ENCODE measurements at regions not wholly inside any gene's neighbourhood (a gene's known extent, or its start where the extent isn't known, plus 50 kb on each side); places are given as distances from the start of the nearest gene placed in this dataset.

- 40 to 45% (median 43%) methylated on average over 2 of the region's 2 CpGs for WGBS, 3 donors
- TF ChIP-seq POLR2A (IDR thresholded peaks at IDR 0.05) (no peak), EP300 (IDR thresholded peaks at IDR 0.05) (no peak), CTCF (IDR thresholded peaks at IDR 0.05) (no peak)
- H3K27ac ChIP-seq, result no peak overlapping the region
Measured at GRCh38 chr10:128929767-128930166, 537.3 kb upstream of the MGMT start.

GRCh38 chr10:128930515-128930914 lies 536.5 kb upstream of the MGMT start:
- TF ChIP-seq POLR2A (IDR thresholded peaks at IDR 0.05), result no peak
- H3K4me3 ChIP-seq, result no peak overlapping the region
- no peak for DNase-seq
- no peak overlapping the region for H3K27ac ChIP-seq
- no peaks in the 10 kb centered on the region for H3K9me3 ChIP-seq
- intact Hi-C loops (cut with DNase I), result no loop called here
- H3K27me3 ChIP-seq, result no peaks in the 10 kb centered on the region
- peaks cover 1% of the 10 kb centered on the region for H3K4me1 ChIP-seq (ENCODE audit: insufficient read depth)
- H3K36me3 ChIP-seq, result no peaks in the 10 kb centered on the region
- WGBS, 3 donors, result 72 to 84% (median 79%) methylated on average over 6 of the region's 6 CpGs

More at GRCh38 chr10:128929767-128930166, 537.3 kb upstream of the MGMT start:
- Histone ChIP-seq H3K4me3 (no peak overlapping the region), H3K27me3 (no peaks in the 10 kb centered on the region), H3K9me3 (no peaks in the 10 kb centered on the region), H3K4me1 (ENCODE audit: insufficient read depth) (peaks cover 1% of the 10 kb centered on the region), H3K36me3 (no peaks in the 10 kb centered on the region)
- no peak for DNase-seq
- intact Hi-C loops (cut with DNase I), result no loop called here

- Histone ChIP-seq H3K4me1 (ENCODE audit: insufficient read depth) (peaks cover 1% of the 10 kb centered on the region), H3K27ac (no peak overlapping the region), H3K9me3 (no peaks in the 10 kb centered on the region), H3K36me3 (no peaks in the 10 kb centered on the region), H3K27me3 (no peaks in the 10 kb centered on the region), H3K4me3 (no peak overlapping the region)
- TF ChIP-seq POLR2A (IDR thresholded peaks at IDR 0.05) (no peak), CTCF (IDR thresholded peaks at IDR 0.05) (no peak)
- WGBS, 3 donors, result 94% methylated on average over 19 of the region's 19 CpGs
- no peak for DNase-seq
- intact Hi-C loops (cut with DNase I), result no loop called here
Measured at GRCh38 chr10:128932071-128932820, 534.8 kb upstream of the MGMT start.

DNA sequence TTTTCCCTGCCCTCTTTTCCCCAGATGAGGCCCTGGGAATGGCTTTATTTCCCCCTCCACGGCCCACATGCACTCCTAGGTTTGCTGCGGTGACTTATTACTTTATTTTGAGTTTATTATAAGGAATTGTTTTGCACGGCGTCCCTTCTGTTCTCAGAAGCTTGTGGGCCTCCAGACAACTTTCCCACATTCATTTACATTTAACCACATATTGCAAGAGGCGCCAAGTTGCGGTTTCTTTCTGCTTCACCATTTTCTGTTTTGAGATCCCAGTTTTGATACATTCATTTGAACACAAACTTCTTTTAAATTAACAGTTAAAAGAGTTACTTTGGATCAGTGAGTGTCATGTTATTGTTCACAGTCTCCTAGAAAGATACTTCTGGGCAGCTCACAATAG lies 532.5 kb upstream of the MGMT start:
- intact Hi-C loops (cut with DNase I), result no loop called here
- TF ChIP-seq POLR2A (IDR thresholded peaks at IDR 0.05), result no peak
- TF ChIP-seq EP300 (IDR thresholded peaks at IDR 0.05), result no peak
- TF ChIP-seq CTCF (IDR thresholded peaks at IDR 0.05), result no peak
- Histone ChIP-seq H3K4me1 (ENCODE audit: insufficient read depth) (no peaks in the 10 kb centered on the region), H3K27ac (no peak overlapping the region), H3K9me3 (no peaks in the 10 kb centered on the region), H3K27me3 (no peaks in the 10 kb centered on the region), H3K36me3 (no peaks in the 10 kb centered on the region), H3K4me3 (no peak overlapping the region)
- DNase-seq, result no peak
- WGBS, 3 donors, result 69 to 84% (median 70%) methylated on average over 6 of the region's 6 CpGs

DNA sequence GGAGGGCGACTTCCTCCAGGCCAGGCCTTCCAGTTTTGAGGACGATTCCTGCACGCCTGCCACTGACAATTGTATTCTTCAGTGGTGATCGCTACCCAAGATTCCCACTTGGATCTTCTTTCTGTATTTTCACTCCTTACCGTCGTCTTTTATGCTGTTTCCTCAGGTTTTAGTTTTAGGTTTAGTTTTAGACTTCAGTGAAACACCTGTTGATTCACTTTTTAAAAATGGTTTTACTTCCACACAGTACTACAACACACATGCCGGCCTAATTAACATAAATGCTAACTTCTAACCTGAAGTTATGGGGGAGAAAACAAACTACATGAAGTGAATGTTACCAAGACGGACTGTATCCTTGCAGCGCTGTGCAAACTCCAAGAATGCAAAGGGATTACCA lies 530.6 kb upstream of the MGMT start:
- intact Hi-C loops (cut with DNase I), result no loop called here
- Histone ChIP-seq H3K9me3 (no peaks in the 10 kb centered on the region), H3K4me1 (ENCODE audit: insufficient read depth) (no peaks in the 10 kb centered on the region), H3K4me3 (no peak overlapping the region), H3K36me3 (no peaks in the 10 kb centered on the region), H3K27me3 (no peaks in the 10 kb centered on the region), H3K27ac (no peak overlapping the region)
- DNase-seq, result no peak
- 95 to 98% (median 96%) methylated on average over 9 of the region's 9 CpGs for WGBS, 3 donors
- TF ChIP-seq CTCF (IDR thresholded peaks at IDR 0.05), result no peak
- no peak for TF ChIP-seq EP300 (IDR thresholded peaks at IDR 0.05)
- TF ChIP-seq POLR2A (IDR thresholded peaks at IDR 0.05), result no peak

Data from ovary (tissue), 7 donors.